IMR-90 (cell line): ENCODE measurements at regions not wholly inside any gene's neighbourhood (a gene's known extent, or its start where the extent isn't known, plus 50 kb on each side); places are given as distances from the start of the nearest gene placed in this dataset.
A peak's percentile ranks its signal among the peaks of the same experiment; 100 is the strongest.

Experiments
- ATAC-seq: fragments of 200-7000 bp; cut with Tn5 transposase; 2 replicates; pipeline ENCODE4 v1.9.1; 2020; ENCODE audit warnings: low read depth, mild to moderate bottlenecking, moderate library complexity
- BruUV-seq: library from RNA; stranded (reverse); fragments of 400-500 nt; replicated peaks from 2 replicates; lab custom pipeline; 2021; lab: Mats Ljungman, UMichigan
- CTCF ChIA-PET: fragments of 300-600 bp; formaldehyde crosslinking; extraction: SDS; loops from one replicate; lab custom pipeline; 2021; ENCODE audit warnings: antibody characterized with exemption; lab: Yijun Ruan, JAX
- POLR2A ChIA-PET: fragments of 300-600 bp; sonication (Branson Sonifier 250); formaldehyde crosslinking; loops from one replicate; lab custom pipeline; 2022; ENCODE audit warnings: antibody characterized with exemption; ENCODE audit not compliant: unreplicated experiment; lab: Charles Lee
- DNase-seq: peaks from one replicate; pipeline ENCODE4 v3.0.0; 2013
- H2AFZ ChIP-seq: replicated peaks from 2 replicates; pipeline ENCODE3; 2013; ENCODE audit warnings: low read length, mild to moderate bottlenecking; ENCODE audit not compliant: poor library complexity
- H2AK5ac ChIP-seq: 2 replicates; pipeline ENCODE4 v1.6.1; 2013; ENCODE audit warnings: low read depth, low read length, inconsistent platforms
- H2AK9ac ChIP-seq: replicated peaks from 2 replicates; pipeline ENCODE3; 2013; ENCODE audit warnings: mild to moderate bottlenecking, low read depth, low read length, moderate library complexity; ENCODE audit not compliant: poor library complexity
- H2BK120ac ChIP-seq: 2 replicates; pipeline ENCODE4 v1.6.1; 2013; ENCODE audit warnings: low read depth, low read length, inconsistent platforms
- H2BK15ac ChIP-seq: 3 replicates; pipeline ENCODE4 v1.6.1; 2013; ENCODE audit warnings: low read depth, low read length, inconsistent platforms
- H2BK20ac ChIP-seq: 2 replicates; pipeline ENCODE4 v1.6.1; 2013; ENCODE audit warnings: low read depth, mild to moderate bottlenecking, inconsistent platforms, low read length, moderate library complexity
- H2BK5ac ChIP-seq: 2 replicates; pipeline ENCODE4 v1.6.1; 2013; ENCODE audit warnings: mild to moderate bottlenecking, low read depth, low read length, inconsistent platforms; ENCODE audit not compliant: poor library complexity, severe bottlenecking
- H3K14ac ChIP-seq: replicated peaks from 2 replicates; pipeline ENCODE4 v1.6.1; 2013; ENCODE audit warnings: low read depth, low read length, inconsistent platforms
- H3K18ac ChIP-seq: 2 replicates; pipeline ENCODE4 v1.6.1; 2013; ENCODE audit warnings: low read depth, low read length, control low read depth
- H3K23ac ChIP-seq: 2 replicates; pipeline ENCODE4 v1.6.1; 2013; ENCODE audit warnings: low read depth, low read length, inconsistent platforms
- H3K27ac ChIP-seq: 2 replicates; pipeline ENCODE4 v1.5.1; 2013; ENCODE audit warnings: mild to moderate bottlenecking, control low read depth, low read length; ENCODE audit not compliant: insufficient read depth
- H3K27me3 ChIP-seq: 2 replicates; pipeline ENCODE4 v1.6.1; 2013; ENCODE audit warnings: low read length; ENCODE audit not compliant: control insufficient read depth, insufficient read depth
- H3K36me3 ChIP-seq: 2 replicates; pipeline ENCODE4 v1.6.1; 2013; ENCODE audit warnings: low read length, mixed read lengths; ENCODE audit not compliant: control insufficient read depth, insufficient read depth
- H3K4ac ChIP-seq: 2 replicates; pipeline ENCODE4 v1.6.1; 2013; ENCODE audit warnings: low read depth, low read length, inconsistent platforms
- H3K4me1 ChIP-seq: 2 replicates; pipeline ENCODE4 v1.6.1; 2013; ENCODE audit warnings: low read length, mixed read lengths; ENCODE audit not compliant: control insufficient read depth, insufficient read depth
- H3K4me2 ChIP-seq: 2 replicates; pipeline ENCODE4 v1.6.1; 2013; ENCODE audit warnings: low read depth, mild to moderate bottlenecking, control low read depth, low read length, moderate library complexity
- H3K4me3 ChIP-seq: 2 replicates; pipeline ENCODE4 v1.5.1; 2013; ENCODE audit warnings: low read depth, mild to moderate bottlenecking, control low read depth, low read length, moderate library complexity; ENCODE audit not compliant: insufficient read depth
- H3K56ac ChIP-seq: 2 replicates; pipeline ENCODE4 v1.6.1; 2013; ENCODE audit warnings: low read length, inconsistent platforms; ENCODE audit not compliant: insufficient read depth; ENCODE audit errors: extremely low read depth
- H3K79me1 ChIP-seq, 2 experiments: 2 replicates each; pipeline ENCODE4 v1.6.1; 2013; ENCODE audit warnings: low read length in 2 of 2, inconsistent platforms in 1 of 2, low read depth in 1 of 2
- H3K9ac ChIP-seq: 2 replicates; pipeline ENCODE4 v1.6.1; 2013; ENCODE audit warnings: low read depth, low read length, control low read depth
- H3K9me1 ChIP-seq: 2 replicates; pipeline ENCODE4 v1.6.1; 2013; ENCODE audit warnings: low read length, inconsistent platforms; ENCODE audit not compliant: insufficient read depth
- H3K9me3 ChIP-seq: 2 replicates; pipeline ENCODE4 v1.6.1; 2013; ENCODE audit warnings: low read length; ENCODE audit not compliant: control insufficient read depth, insufficient read depth
- H4K20me1 ChIP-seq: 2 replicates; pipeline ENCODE4 v1.6.1; 2013; ENCODE audit warnings: low read length, inconsistent platforms; ENCODE audit not compliant: insufficient read depth
- H4K5ac ChIP-seq: 2 replicates; pipeline ENCODE4 v1.6.1; 2013; ENCODE audit warnings: mild to moderate bottlenecking, low read depth, low read length, control low read depth
- H4K8ac ChIP-seq, 2 experiments: 2 replicates each; pipeline ENCODE4 v1.6.1; 2013; ENCODE audit warnings: low read depth in 2 of 2, low read length in 2 of 2, control low read depth in 1 of 2, inconsistent platforms in 1 of 2
- H4K91ac ChIP-seq: 2 replicates; pipeline ENCODE4 v1.6.1; 2013; ENCODE audit warnings: low read depth, low read length, inconsistent platforms; ENCODE audit not compliant: insufficient read depth
- FOS ChIP-seq: fragments of 150-350 bp; IDR thresholded peaks from 2 replicates; pipeline ENCODE4 v1.6.1; 2016; ENCODE audit warnings: low read depth, low read length
- MAZ ChIP-seq: IDR thresholded peaks from 2 replicates; pipeline ENCODE4 v1.6.1; 2012; ENCODE audit warnings: low read depth, mild to moderate bottlenecking, low read length, improper control_type of control experiment, moderate library complexity, borderline replicate concordance
- NFE2L2 ChIP-seq: fragments of 150-350 bp; IDR thresholded peaks from 2 replicates; pipeline ENCODE4 v1.6.1; 2016; ENCODE audit warnings: low read depth, mild to moderate bottlenecking, low read length
- SMC3 ChIP-seq: fragments of 150-350 bp; IDR thresholded peaks from 2 replicates; pipeline ENCODE4 v1.6.1; 2016; ENCODE audit warnings: low read depth, mild to moderate bottlenecking, antibody characterized with exemption, low read length, moderate library complexity
- WGBS, 2 experiments: methylation state at CpG; one replicate each; pipeline versions ENCODE4 v1.1.5 to v1.1.7; 2013; ENCODE audit warnings: missing lambda C conversion rate in 2 of 2; ENCODE audit not compliant: insufficient read length in 1 of 2; ENCODE audit errors: extremely low coverage in 2 of 2; 5-methylcytosine and 5-hydroxymethylcytosine counted together
- dilution Hi-C: fragments of 300-500 bp; cut with HindIII; formaldehyde crosslinking; loops from one replicate; pipeline ENCODE4 v1.14.3; 2018; ENCODE audit warnings: low sequenced_read_pairs; ENCODE audit not compliant: unreplicated experiment
- in situ Hi-C: fragments of 300-500 bp; cut with MboI; formaldehyde crosslinking; loops from 3 replicates; pipeline ENCODE4 v1.14.3; 2019; ENCODE audit warnings: low sequenced_read_pairs, inconsistent platforms, mixed read lengths
- intact Hi-C: fragments of 100-400 bp; cut with micrococcal nuclease; formaldehyde crosslinking; loops from 2 replicates; pipeline ENCODE4 v1.10.0; 2022

- intact Hi-C loops (no loop called here), dilution Hi-C loops (no loop called here), in situ Hi-C loops (no loop called here)
- Histone ChIP-seq H2AK5ac (no peak overlapping the region), H2BK5ac (no peak overlapping the region), H4K8ac (no peak overlapping the region), H3K4me3 (no peak overlapping the region), H3K4ac (no peak overlapping the region), H3K56ac (no peak overlapping the region), H3K4me2 (peak overlapping the region; percentile 4; the same call in 1 of the 2 replicates), H2BK120ac (no peak overlapping the region), H2BK15ac (no peak overlapping the region), H3K4me1 (no peaks in the 10 kb centered on the region), H3K9ac (no peak overlapping the region), H4K91ac (no peak overlapping the region), H4K5ac (no peak overlapping the region), H3K9me3 (no peaks in the 10 kb centered on the region), H2AFZ (no peak overlapping the region), H3K27ac (no peak overlapping the region), H3K27me3 (no peaks in the 10 kb centered on the region), H3K36me3 (no peaks in the 10 kb centered on the region), H4K20me1 (no peaks in the 10 kb centered on the region), H2AK9ac (no peak overlapping the region), H3K18ac (no peak overlapping the region), H3K14ac (no peak overlapping the region), H2BK20ac (no peak overlapping the region), H3K79me1 (no peaks in the 10 kb centered on the region), H3K9me1 (no peaks in the 10 kb centered on the region), H3K23ac (no peak overlapping the region)
- BruUV-seq: no TSS peak
- ATAC-seq: peak; percentile 57; the same call in 1 of the 2 replicates
- DNase-seq: peak; percentile 64
- no peak for TF ChIP-seq NFE2L2
- TF ChIP-seq SMC3: no peak
- TF ChIP-seq MAZ: no peak
- TF ChIP-seq FOS: no peak
- CTCF ChIA-PET: no interaction called here
- POLR2A ChIA-PET: interaction anchor here (1.0 kb wide), 1 partner anchor 13 kb away, joined by 3 read pairs; no protein-coding TSS in a partner anchor
- WGBS, 2 experiments: no CpG with 5 or more reads among the region's 3 CpGs
Observed at GRCh38 chr1:198001776-198002408, 84.7 kb downstream of the LHX9 start.
